A673 (cell line): ENCODE measurements at regions not wholly inside any gene's neighbourhood (a gene's known extent, or its start where the extent isn't known, plus 50 kb on each side); places are given as distances from the start of the nearest gene placed in this dataset.

Experiments
- CTCF ChIP-seq: fragments of 300-800, 200-600 bp; sonication (generic); conservative IDR thresholded peaks from 2 replicates; pipeline ENCODE4 v1.5.1; 2017; ENCODE audit warnings: low read depth, mild to moderate bottlenecking, antibody characterized with exemption, low read length, moderate library complexity, mixed read lengths
- EZH2 ChIP-seq: fragments of 200-600 bp; sonication (generic); IDR thresholded peaks from 2 replicates; pipeline ENCODE4 v1.6.1; 2017; ENCODE audit warnings: borderline replicate concordance, low read depth, mild to moderate bottlenecking, mixed read lengths, antibody characterized with exemption, low read length; ENCODE audit not compliant: poor library complexity, severe bottlenecking

- TF ChIP-seq CTCF, result no peak
- TF ChIP-seq EZH2, result no peak
These were observed 52.1 kb upstream of the ARHGEF7 start for GRCh38 chr13:111062966-111063365.
